ENCODE measurements at regions not wholly inside any gene's neighbourhood (a gene's known extent, or its start where the extent isn't known, plus 50 kb on each side); places are given as distances from the start of the nearest gene placed in this dataset.
"Not testable (repeated sequence)": the region's sequence is repeated elsewhere in the genome, so short reads cannot be mapped to it uniquely, and the experiment has no call there.

DNA sequence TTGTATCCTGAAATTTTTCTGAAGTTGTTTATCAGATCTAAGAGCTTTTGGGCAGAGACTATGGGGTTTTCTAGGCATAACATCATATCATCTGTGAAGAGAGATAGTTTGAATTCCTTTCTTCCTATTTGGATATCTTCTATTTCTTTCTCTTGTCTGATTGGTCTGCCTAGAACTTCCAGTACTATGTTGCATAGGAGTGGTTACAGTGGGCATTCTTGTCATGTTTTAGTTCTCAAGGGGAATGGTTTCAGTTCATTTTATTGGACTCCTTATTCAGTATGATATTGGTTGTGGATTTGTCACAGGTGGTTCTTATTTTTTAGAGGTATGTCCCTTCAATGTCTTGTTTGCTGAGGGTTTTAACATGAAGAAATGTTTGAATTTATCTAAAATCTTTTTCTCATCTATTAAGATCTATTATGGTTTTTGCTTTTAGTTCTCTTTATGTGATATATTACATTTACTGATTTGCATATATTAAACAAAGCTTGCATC lies 286.6 kb upstream of the C1QTNF3 start:
- DNase-seq: not testable (repeated sequence)

GRCh38 chr5:34331928-34332454 lies 289.0 kb upstream of the C1QTNF3 start:
- DNase-seq: not testable (repeated sequence)

GRCh38 chr5:34339408-34340001 lies 296.5 kb upstream of the C1QTNF3 start:
- not testable (repeated sequence) for DNase-seq

GRCh38 chr5:34354440-34354839 lies 301.7 kb upstream of the RAI14 start:
- not testable (repeated sequence) for DNase-seq

DNA sequence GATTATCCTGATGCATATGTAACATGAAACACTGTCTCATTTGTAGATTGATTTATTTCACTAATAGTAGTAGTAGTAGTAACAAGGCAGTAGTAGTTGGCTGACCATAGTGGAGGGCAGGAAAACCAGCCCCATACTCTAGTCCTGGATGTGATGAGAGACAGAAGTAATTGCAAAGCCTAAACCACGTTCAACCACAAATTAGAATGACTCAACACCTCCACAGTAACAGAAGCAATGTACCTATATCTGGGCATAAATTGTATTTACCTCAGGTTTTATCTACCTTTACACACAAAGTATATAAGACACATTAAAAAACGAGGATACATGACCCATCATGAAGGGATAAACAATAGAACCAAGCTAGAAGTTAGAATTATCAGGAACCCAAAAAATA lies 284.7 kb upstream of the RAI14 start:
- DNase-seq: not testable (repeated sequence)

- DNase-seq: not testable (repeated sequence)
Observed at GRCh38 chr5:34371817-34372216, 284.3 kb upstream of the RAI14 start.

GRCh38 chr5:34372739-34373138 lies 283.4 kb upstream of the RAI14 start:
- not testable (repeated sequence) for DNase-seq

- not testable (repeated sequence) for DNase-seq
Observed at GRCh38 chr5:34377651-34378050, 278.5 kb upstream of the RAI14 start.

DNA sequence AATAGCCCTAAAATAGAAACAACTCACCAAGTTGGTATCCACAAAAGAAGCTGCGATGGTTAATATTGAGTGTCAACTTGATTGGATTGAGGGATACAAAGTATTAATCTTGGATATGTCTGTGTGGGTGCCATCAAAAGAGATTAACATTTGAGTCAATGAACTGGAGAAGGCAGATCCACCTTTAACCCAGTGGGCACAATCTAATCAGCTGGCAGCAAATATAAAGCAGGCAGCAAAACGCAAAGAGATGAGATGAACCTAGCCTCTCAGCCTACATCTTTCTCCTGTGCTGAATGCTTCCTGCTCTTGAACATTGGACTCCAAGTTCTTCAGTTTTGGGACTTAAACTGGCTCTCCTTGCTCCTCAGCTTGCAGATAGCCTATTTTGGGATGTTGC lies 277.6 kb upstream of the RAI14 start:
- not testable (repeated sequence) for DNase-seq

DNA sequence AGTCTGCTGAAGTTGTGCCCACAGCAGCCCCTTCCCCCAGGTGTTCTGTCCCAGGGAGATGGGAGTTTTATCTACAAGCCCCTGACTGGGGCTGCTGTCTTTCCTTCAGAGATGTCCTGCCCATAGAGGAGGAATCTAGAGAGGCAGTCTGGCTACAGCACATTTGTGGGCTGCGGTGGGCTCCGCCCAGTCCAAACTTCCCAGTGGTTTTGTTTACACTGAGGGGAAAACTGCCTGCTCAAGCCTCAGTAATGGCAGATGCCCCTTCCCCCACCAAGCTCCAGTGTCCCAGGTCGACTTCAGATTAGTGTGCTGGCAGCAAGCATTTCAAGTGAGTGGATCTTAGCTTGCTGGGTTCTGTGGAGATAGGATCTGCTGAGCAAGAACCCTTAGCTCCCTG lies 267.4 kb upstream of the RAI14 start:
- DNase-seq: not testable (repeated sequence)

DNA sequence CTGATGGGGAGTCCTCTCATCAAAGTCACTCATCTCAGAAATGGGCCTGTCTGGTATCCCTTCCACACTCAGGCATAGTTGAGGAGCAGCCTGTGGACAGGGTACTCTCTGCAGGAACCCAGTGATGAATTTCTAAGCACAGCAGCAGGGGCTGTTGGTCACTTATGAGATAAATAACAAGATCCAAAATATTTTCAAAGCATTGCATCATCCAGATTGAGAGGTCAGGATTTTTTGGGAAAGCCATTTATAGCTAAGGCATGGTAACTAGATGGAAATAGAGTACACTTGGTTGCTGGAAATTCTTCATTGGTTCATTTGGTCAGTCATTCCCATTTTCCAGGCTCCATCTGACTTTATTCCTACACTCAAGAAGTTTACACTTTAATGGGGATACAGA lies 246.8 kb upstream of the RAI14 start:
- DNase-seq: no peak

DNA sequence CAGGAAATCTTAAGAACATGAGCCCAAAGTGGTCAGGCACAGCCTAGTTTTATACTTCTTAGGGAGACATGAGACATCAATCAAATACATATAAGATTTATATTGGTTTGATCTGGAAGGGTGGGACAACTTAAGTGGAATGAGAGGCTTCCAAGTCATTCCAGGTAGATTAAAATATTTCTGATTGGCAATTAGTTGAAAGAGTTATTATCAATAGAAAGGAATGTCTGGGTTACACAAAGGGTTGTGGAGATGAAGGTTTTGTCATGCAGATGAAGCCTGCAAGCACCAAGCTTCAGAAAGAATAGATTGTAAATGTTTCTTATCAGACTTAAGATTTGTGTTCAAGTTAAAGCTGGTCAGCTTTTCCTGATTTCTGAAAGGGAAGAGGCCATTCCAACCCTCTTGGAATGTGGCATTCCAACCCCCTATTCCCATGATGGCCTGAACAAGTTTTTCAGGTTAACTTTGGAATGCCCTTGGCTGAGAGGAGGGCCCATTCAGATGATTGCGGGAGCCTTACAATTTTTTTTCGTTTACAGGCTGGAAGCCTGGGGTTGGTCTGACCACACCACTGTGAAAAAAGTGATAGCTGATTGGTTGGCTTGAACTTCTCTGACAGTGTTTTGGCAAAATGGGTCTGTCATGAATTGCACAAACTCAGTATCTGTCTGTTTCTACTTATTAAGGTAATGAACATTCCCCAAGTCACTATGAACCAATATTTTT lies 245.6 kb upstream of the RAI14 start:
- DNase-seq: no peak

GRCh38 chr5:34411470-34412346 lies 244.4 kb upstream of the RAI14 start:
- DNase-seq: no peak

GRCh38 chr5:34412736-34413135 lies 243.4 kb upstream of the RAI14 start:
- DNase-seq: no peak

DNA sequence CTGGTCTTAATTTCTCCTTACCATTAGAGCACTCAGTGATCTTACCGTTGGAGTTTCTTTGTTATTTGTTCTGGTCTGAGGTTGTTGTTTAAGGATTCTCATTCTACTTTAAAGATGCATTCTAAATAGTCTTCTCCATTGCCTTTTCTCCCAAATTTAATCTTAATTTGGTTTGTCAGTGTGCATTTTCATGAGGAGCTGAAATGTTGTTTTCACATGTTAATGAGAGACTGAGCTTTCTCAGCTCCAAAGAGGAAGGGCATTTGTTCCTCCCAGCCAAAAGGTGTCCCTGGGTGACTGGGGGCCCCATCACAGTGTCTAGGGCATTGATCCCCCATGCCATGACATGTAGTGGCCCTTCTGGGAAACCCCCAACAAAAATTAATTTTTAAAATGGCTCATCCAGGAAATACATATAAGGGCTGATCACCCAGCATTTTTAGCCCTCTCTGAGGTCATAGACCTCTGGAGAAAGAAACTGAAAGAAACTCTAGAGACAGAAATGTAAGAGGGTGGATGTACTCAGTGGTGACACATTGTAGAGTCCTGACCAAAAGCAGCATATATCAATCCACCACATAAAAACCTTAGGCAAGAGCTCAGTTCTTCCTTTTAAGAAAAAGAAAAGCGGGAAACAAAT lies 240.4 kb upstream of the RAI14 start:
- no peak for DNase-seq

DNA sequence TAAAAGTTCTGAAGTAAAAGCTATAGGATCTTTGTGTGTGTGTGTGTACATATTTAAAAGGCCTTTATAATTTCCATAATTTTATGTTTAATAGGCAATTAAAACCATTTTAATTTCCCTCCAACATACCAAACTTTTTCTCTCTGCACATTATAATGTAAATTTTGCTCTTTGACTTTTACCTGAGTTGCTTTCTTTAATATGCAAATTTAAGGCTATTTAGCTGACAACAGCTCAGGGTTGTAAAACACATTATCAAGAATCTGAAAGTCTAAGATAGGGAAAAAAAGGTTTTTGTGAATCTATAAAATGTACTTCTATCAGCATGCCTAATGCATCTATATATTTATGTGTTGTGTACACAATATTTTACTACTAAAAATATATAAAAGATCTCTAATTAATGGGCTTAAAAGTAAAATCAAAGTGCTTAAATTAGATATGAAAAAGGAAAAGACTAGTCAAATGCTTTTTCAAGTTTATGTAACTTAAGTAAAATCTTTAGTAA lies 239.6 kb upstream of the RAI14 start:
- DNase-seq: no peak

GRCh38 chr5:34420191-34420590 lies 235.9 kb upstream of the RAI14 start:
- DNase-seq: not testable (repeated sequence)

DNA sequence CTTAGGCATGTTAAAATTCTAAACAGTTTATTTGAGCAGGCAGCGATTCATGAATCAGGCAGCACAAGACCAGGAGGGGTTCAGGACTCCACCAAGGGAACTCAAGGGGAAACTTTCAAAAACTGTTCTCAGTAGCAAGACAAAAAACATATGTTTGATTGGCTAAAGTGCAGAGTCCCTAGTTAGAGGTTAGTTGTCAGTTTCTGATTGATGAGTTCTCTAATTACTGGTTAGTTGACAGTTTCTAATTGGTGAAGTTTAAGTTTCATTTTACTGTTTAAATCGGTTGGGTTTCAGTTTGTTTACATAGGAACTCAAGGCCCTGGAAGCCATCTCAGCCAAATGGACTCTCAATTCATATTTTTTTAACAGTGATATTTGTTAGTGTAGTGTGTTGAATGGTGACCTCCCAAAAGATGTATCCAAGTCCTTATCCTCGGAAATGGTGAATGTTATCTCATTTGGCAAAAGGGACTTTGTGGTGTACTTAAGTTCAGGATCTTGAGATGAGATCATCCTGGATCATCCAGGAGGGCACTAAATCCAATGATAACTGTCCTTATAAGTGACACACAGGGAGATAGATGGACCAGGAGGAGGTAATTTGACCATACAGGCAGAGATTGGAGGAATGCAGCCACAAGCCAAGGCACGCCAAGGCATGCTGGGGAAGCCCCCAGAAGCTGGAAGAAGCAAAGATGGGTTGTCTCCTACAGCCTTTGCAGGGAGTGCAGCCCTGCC lies 219.2 kb upstream of the RAI14 start:
- no peak for DNase-seq

- no peak for DNase-seq
Observed at GRCh38 chr5:34439601-34440000, 216.5 kb upstream of the RAI14 start.

DNA sequence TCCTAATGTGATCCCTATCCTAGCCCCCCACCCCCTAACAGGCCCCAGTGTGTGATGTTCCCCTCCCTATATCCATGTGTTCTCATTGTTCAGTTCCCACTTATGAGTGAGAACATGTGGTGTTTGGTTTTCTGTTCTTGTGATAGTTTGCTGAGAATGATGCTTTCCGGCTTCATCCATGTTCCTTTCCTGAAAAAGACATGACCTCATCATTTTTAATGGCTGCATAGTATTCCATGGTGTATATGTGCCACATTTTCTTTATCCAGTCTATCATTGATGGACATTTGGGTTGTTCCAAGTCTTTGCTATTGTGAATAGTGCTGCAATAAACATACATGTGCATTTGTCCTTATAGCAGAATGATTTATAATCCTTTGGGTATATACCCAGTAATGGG lies 214.4 kb upstream of the RAI14 start:
- DNase-seq: not testable (repeated sequence)

DNA sequence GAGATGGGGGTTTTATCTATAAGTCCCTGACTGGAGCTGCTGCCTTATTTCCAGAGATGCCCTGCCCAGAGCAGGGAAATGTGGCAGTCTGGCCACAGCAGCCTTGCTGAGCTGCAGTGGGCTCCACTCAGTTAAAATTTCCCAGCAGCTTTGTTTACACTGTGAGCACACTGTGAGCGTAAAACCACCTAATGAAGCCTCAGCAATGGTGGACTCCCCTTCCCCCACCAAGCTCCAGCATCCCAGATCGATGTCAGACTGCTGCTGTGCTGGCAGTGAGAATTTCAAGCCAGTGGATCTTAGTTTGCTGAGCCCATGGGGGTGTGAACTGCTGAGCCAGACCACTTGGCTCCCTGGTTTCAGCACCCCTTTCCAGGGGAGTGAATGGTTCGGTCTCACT lies 208.7 kb upstream of the RAI14 start:
- DNase-seq: no peak

DNA sequence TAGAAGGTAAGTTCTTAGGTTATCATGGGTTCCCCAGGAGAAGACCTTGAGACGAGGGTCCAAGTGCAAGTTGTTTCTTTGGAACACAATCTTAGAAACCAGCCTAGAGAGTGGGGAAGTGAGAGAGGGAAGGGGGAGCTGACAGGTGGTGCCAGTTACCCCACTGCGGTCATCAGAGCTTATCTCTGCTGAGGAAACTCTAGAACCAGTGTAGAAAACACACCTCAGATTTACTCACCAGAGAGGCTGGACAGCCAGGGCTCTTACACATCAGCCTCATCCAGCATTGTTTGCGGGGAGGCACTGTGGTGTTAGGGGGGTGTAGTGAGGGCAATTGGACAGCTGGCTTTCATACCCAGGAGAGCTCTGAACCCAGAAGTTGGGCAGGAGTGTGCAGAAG lies 206.5 kb upstream of the RAI14 start:
- no peak for DNase-seq
